Peyer's patch (tissue), 4 donors: ENCODE measurements at regions not wholly inside any gene's neighbourhood (a gene's known extent, or its start where the extent isn't known, plus 50 kb on each side); places are given as distances from the start of the nearest gene placed in this dataset.

Source experiments
- DNase-seq, 3 donors: peaks; one replicate each; pipeline ENCODE4 v3.0.0-alpha.2; 2017 to 2019
- H3K27ac ChIP-seq, 4 donors: fragments of 200-600 bp; sonication (generic); one replicate each; pipeline ENCODE4 v1.5.1; 2016 to 2019
- H3K27me3 ChIP-seq, 2 donors: fragments of 200-600 bp; sonication (generic); one replicate each; pipeline ENCODE4 v1.5.1; 2019
- H3K36me3 ChIP-seq, 3 donors: fragments of 200-600 bp; sonication (generic); one replicate each; pipeline ENCODE4 v1.5.1; 2016 to 2019
- H3K4me1 ChIP-seq, 4 donors: fragments of 200-600 bp; sonication (generic); one replicate each; pipeline ENCODE4 v1.5.1; 2016 to 2019
- H3K4me3 ChIP-seq, 4 donors: fragments of 200-600 bp; sonication (generic); 1 replicate in 3 of 4; 2 replicates in 1 of 4; pipeline ENCODE4 v1.5.1; 2016 to 2019; ENCODE audit warnings: mild to moderate bottlenecking in 1 of 4
- H3K9me3 ChIP-seq, 4 donors: fragments of 200-600 bp; sonication (generic); one replicate each; pipeline ENCODE4 v1.5.1; 2016 to 2019; ENCODE audit warnings: mild to moderate bottlenecking in 1 of 4
- CTCF ChIP-seq, 6 experiments: fragments of 450-650 bp in 4 of 6; fragments of 200-600 bp in 2 of 6; sonication (generic) in 1 of 6; IDR thresholded peaks; one replicate each; pipeline ENCODE4 v1.5.1; 2017 to 2019; ENCODE audit warnings: antibody characterized with exemption in 6 of 6, mild to moderate bottlenecking in 3 of 6, moderate library complexity in 1 of 6
- POLR2A ChIP-seq, 2 donors: fragments of 450-650 bp; IDR thresholded peaks; one replicate each; pipeline ENCODE4 v1.5.1; 2017; ENCODE audit warnings: antibody characterized with exemption in 2 of 2, mild to moderate bottlenecking in 2 of 2, moderate library complexity in 2 of 2

- Histone ChIP-seq H3K27ac (no peak overlapping the region), H3K4me3 (no peak overlapping the region), H3K9me3 (no peaks in the 10 kb centered on the region), H3K36me3 (no peaks in the 10 kb centered on the region), H3K27me3 (no peaks in the 10 kb centered on the region), H3K4me1 (peaks cover 0 to 21% (median 0%) of the 10 kb centered on the region in 4 donors)
- TF ChIP-seq POLR2A (IDR thresholded peaks at IDR 0.05), result no peak
- TF ChIP-seq CTCF (IDR thresholded peaks at IDR 0.05), result no peak
- DNase-seq, result no peak
Observed at GRCh38 chr6:21845018-21845417, 251.5 kb downstream of the SOX4 start.

- TF ChIP-seq CTCF (IDR thresholded peaks at IDR 0.05) (no peak), POLR2A (IDR thresholded peaks at IDR 0.05) (no peak)
- Histone ChIP-seq H3K4me1 (peaks cover 0 to 21% (median 0%) of the 10 kb centered on the region in 4 donors), H3K27ac (no peak overlapping the region)
Observed at GRCh38 chr6:21845439-21846140, 252.0 kb downstream of the SOX4 start.

GRCh38 chr6:21846541-21847451 lies 253.2 kb downstream of the SOX4 start:
- Histone ChIP-seq H3K4me1 (peaks cover 0 to 21% (median 0%) of the 10 kb centered on the region in 4 donors), H3K27ac (no peak overlapping the region), H3K9me3 (no peaks in the 10 kb centered on the region), H3K36me3 (no peaks in the 10 kb centered on the region), H3K27me3 (no peaks in the 10 kb centered on the region), H3K4me3 (no peak overlapping the region)
- DNase-seq, result no peak
- TF ChIP-seq CTCF (IDR thresholded peaks at IDR 0.05) (no peak), POLR2A (IDR thresholded peaks at IDR 0.05) (no peak)

More at GRCh38 chr6:21845439-21846140, 252.0 kb downstream of the SOX4 start:
- H3K36me3 ChIP-seq, result no peaks in the 10 kb centered on the region
- DNase-seq, result no peak
- no peaks in the 10 kb centered on the region for H3K9me3 ChIP-seq
- H3K4me3 ChIP-seq, result no peak overlapping the region
- no peaks in the 10 kb centered on the region for H3K27me3 ChIP-seq

- no peaks in the 10 kb centered on the region for H3K36me3 ChIP-seq
- H3K27me3 ChIP-seq, result no peaks in the 10 kb centered on the region
- H3K9me3 ChIP-seq, result no peaks in the 10 kb centered on the region
- H3K27ac ChIP-seq, result no peak overlapping the region
- peaks cover 0 to 21% (median 0%) of the 10 kb centered on the region in 4 donors for H3K4me1 ChIP-seq
- no peak overlapping the region for H3K4me3 ChIP-seq
- no peak for DNase-seq
- TF ChIP-seq CTCF (IDR thresholded peaks at IDR 0.05) (no peak), POLR2A (IDR thresholded peaks at IDR 0.05) (no peak)
Observed at GRCh38 chr6:21847711-21848480, 254.3 kb downstream of the SOX4 start.

- H3K27me3 ChIP-seq, result no peaks in the 10 kb centered on the region
- no peaks in the 10 kb centered on the region for H3K36me3 ChIP-seq
- DNase-seq, result no peak
- TF ChIP-seq POLR2A (IDR thresholded peaks at IDR 0.05) (no peak), CTCF (IDR thresholded peaks at IDR 0.05) (no peak)
- no peak overlapping the region for H3K27ac ChIP-seq
- H3K9me3 ChIP-seq, result no peaks in the 10 kb centered on the region
- peaks cover 0 to 14% (median 0%) of the 10 kb centered on the region in 4 donors for H3K4me1 ChIP-seq
- no peak overlapping the region for H3K4me3 ChIP-seq
Observed at GRCh38 chr6:21850691-21851090, 257.1 kb downstream of the SOX4 start.
